Stomach (tissue), 8 donors: ENCODE measurements at regions not wholly inside any gene's neighbourhood (a gene's known extent, or its start where the extent isn't known, plus 50 kb on each side); places are given as distances from the start of the nearest gene placed in this dataset.
A peak's percentile ranks its signal among the peaks of the same experiment; 100 is the strongest.

Experiments used
- DNase-seq, 2 donors: peaks; one replicate each; pipeline versions ENCODE4 v3.0.0 to v3.0.0-alpha.2; 2013 to 2019
- H3K27ac ChIP-seq, 5 donors: fragments of 200-600 bp in 4 of 5; sonication (generic) in 4 of 5; one replicate each; pipeline ENCODE4 v1.5.1; 2013 to 2019; ENCODE audit warnings: mild to moderate bottlenecking in 1 of 5, moderate library complexity in 1 of 5
- H3K27me3 ChIP-seq, 3 donors: fragments of 200-600 bp; sonication (generic); one replicate each; pipeline ENCODE4 v1.5.1; 2017 to 2019; ENCODE audit warnings: mixed run types in 1 of 3
- H3K36me3 ChIP-seq, 4 donors: fragments of 200-600 bp; sonication (generic); 1 replicate in 3 of 4; 2 replicates in 1 of 4; pipeline ENCODE4 v1.5.1; 2016 to 2019
- H3K4me1 ChIP-seq, 4 donors: fragments of 200-600 bp; sonication (generic); one replicate each; pipeline ENCODE4 v1.5.1; 2016 to 2019
- H3K4me3 ChIP-seq, 4 donors: fragments of 200-600 bp; sonication (generic) in 3 of 4; one replicate each; pipeline ENCODE4 v1.5.1; 2016 to 2019; ENCODE audit warnings: mild to moderate bottlenecking in 1 of 4
- H3K9me3 ChIP-seq, 4 donors: fragments of 200-600 bp; sonication (generic); one replicate each; pipeline ENCODE4 v1.5.1; 2016 to 2019
- CTCF ChIP-seq, 7 experiments: fragments of 450-650 bp in 4 of 7; fragments of 200-600 bp in 3 of 7; sonication (generic) in 3 of 7; IDR thresholded peaks; one replicate each; pipeline ENCODE4 v1.5.1; 2016 to 2019; ENCODE audit warnings: antibody characterized with exemption in 7 of 7, control low read depth in 2 of 7, mild to moderate bottlenecking in 1 of 7
- EP300 ChIP-seq: sonication (generic); formaldehyde crosslinking; IDR thresholded peaks from one replicate; pipeline ENCODE4 v1.6.1; 2017; ENCODE audit warnings: antibody characterized with exemption
- POLR2A ChIP-seq, 4 donors: fragments of 450-650 bp; IDR thresholded peaks; one replicate each; pipeline ENCODE4 v1.6.1; 2016; ENCODE audit warnings: antibody characterized with exemption in 4 of 4, control low read depth in 2 of 4, mild to moderate bottlenecking in 1 of 4, moderate library complexity in 1 of 4
- POLR2AphosphoS5 ChIP-seq, 3 donors: sonication (generic); formaldehyde crosslinking; IDR thresholded peaks; one replicate each; pipeline ENCODE4 v1.6.1; 2016; ENCODE audit warnings: antibody characterized with exemption in 3 of 3
- WGBS, 5 donors: extraction: QIAGEN DNeasy Blood & Tissue Kit in 3 of 5; methylation state at CpG; one replicate each; pipeline versions ENCODE4 v1.1.5 to v1.1.7; 2013 to 2018; 5-methylcytosine and 5-hydroxymethylcytosine counted together
- intact Hi-C: fragments of 100-400 bp; cut with DNase I; formaldehyde crosslinking; loops from one replicate; pipeline ENCODE4 v1.15.1; 2023; ENCODE audit warnings: low total_unique reads
- donor health status: healthy with polysubstance abuse.
- donor health status: Bipolar disorder and iron deficiency.
- donor health status: healthy.

- WGBS, 5 donors, result 73 to 84% (median 76%) methylated on average over 3 of the region's 3 CpGs
- no peak for DNase-seq
- no peaks in the 10 kb centered on the region for H3K9me3 ChIP-seq
Observed at GRCh38 chr7:108770981-108771745, 201.5 kb downstream of the DNAJB9 start.

GRCh38 chr7:108771853-108772252, 202.2 kb downstream of the DNAJB9 start:
- TF ChIP-seq EP300 (no peak), CTCF (IDR thresholded peaks at IDR 0.05) (no peak), POLR2AphosphoS5 (IDR thresholded peaks at IDR 0.05) (no peak), POLR2A (IDR thresholded peaks at IDR 0.05) (no peak)
- no peak for DNase-seq
- Histone ChIP-seq H3K4me3 (no peak overlapping the region), H3K27ac (no peak overlapping the region), H3K4me1 (no peaks in the 10 kb centered on the region), H3K36me3 (no peaks in the 10 kb centered on the region), H3K9me3 (no peaks in the 10 kb centered on the region), H3K27me3 (no peaks in the 10 kb centered on the region)
- intact Hi-C loops, result no loop called here
- WGBS, 5 donors, result 70 to 84% (median 77%) methylated on average over 2 of the region's 2 CpGs

More at GRCh38 chr7:108770981-108771745, 201.5 kb downstream of the DNAJB9 start:
- Histone ChIP-seq H3K4me1 (no peaks in the 10 kb centered on the region), H3K27me3 (no peaks in the 10 kb centered on the region), H3K4me3 (no peak overlapping the region), H3K36me3 (no peaks in the 10 kb centered on the region), H3K27ac (no peak overlapping the region)
- intact Hi-C loops, result no loop called here
- TF ChIP-seq CTCF (IDR thresholded peaks at IDR 0.05) (no peak), POLR2AphosphoS5 (IDR thresholded peaks at IDR 0.05) (no peak), POLR2A (IDR thresholded peaks at IDR 0.05) (no peak), EP300 (no peak)

GRCh38 chr7:108777966-108778365, 208.3 kb downstream of the DNAJB9 start:
- H3K4me1 ChIP-seq, result no peaks in the 10 kb centered on the region
- H3K27ac ChIP-seq, result no peak overlapping the region
- no peaks in the 10 kb centered on the region for H3K9me3 ChIP-seq
- WGBS, 5 donors, result 79 to 95% (median 90%) methylated on average over 1 of the region's 1 CpG
- no peak for TF ChIP-seq POLR2AphosphoS5 (IDR thresholded peaks at IDR 0.05)
- TF ChIP-seq EP300, result no peak
- no peak for TF ChIP-seq CTCF (IDR thresholded peaks at IDR 0.05)
- no peak for TF ChIP-seq POLR2A (IDR thresholded peaks at IDR 0.05)
- peak in 1 of 2 donors; percentile 7 for DNase-seq
- intact Hi-C loops, result no loop called here
- no peak overlapping the region for H3K4me3 ChIP-seq
- H3K27me3 ChIP-seq, result no peaks in the 10 kb centered on the region
- H3K36me3 ChIP-seq, result no peaks in the 10 kb centered on the region

DNA sequence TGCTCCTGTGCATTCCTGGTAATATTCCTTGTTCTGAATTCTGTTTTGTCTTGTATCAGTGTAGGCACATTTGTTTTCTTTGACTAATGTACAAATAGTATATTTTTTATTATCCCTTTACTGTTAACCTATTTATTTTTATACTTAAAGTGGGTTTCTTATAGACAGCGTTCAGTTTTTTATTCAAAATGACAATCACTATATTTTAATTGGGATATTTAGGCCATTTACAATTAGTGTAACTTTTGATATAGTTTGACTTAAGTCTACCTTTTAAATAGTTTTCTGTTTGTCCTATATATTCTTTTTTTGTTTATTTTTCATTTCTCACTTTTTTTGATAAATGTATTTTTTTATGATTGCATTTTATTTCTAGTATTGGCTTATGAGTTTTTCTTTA, 219.8 kb downstream of the DNAJB9 start:
- no peaks in the 10 kb centered on the region for H3K4me1 ChIP-seq
- intact Hi-C loops, result no loop called here
- WGBS, 5 donors, result 92 to 100% (median 94%) methylated on average over 1 of the region's 1 CpG
- peaks cover 0 to 31% (median 11%) of the 10 kb centered on the region in 4 donors for H3K9me3 ChIP-seq
- no peak overlapping the region for H3K27ac ChIP-seq
- DNase-seq, result no peak
- H3K4me3 ChIP-seq, result no peak overlapping the region
- no peaks in the 10 kb centered on the region for H3K36me3 ChIP-seq
- TF ChIP-seq CTCF (IDR thresholded peaks at IDR 0.05) (no peak), EP300 (no peak), POLR2AphosphoS5 (IDR thresholded peaks at IDR 0.05) (no peak), POLR2A (IDR thresholded peaks at IDR 0.05) (no peak)
- no peaks in the 10 kb centered on the region for H3K27me3 ChIP-seq
